ENCODE measurements at regions not wholly inside any gene's neighbourhood (a gene's known extent, or its start where the extent isn't known, plus 50 kb on each side); places are given as distances from the start of the nearest gene placed in this dataset.

DNA sequence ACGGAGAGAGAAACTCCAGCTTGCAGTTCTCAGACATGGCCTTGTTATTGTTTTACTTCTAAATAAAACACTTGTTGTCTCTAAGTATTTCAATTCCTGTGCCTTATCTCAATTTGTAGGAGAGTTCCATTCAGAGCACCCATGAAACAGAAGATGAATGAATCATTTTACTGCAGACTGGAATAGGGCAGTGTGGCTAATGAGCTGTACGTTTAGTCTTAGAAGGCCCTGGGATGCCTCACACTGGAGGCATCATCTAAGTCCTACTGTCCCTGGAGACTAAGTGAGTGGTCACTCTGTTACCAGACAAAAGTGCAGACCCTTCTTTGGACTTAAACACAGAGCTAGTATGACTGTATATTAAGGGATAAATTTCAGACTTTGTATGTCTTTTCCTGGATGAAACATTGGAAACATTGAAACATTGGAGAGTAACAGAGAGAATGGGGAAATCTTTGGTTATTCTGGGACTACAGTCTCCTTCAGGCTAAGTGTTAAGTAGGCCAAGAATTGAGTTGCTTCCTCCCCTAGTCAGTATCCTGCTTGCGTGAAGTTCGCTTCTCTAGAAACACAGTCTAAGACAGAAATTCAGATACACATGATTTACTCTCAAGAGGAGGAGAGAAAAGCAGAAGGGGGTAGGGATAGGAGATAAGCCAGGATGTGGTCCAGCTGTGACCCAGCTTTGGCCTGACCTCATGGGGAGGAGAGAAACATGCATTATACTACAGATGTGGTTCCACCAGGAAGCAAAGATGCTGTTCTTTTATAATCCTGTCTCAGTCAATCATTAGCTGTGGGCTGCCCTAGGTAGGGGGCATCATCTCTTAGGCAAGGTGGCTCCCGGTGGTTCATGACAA, 167.4 kb upstream of the BMP2 start:
- H3K4me1 ChIP-seq (ENCODE audit: insufficient read depth, low read length): peaks cover 5% of the 10 kb centered on the region
- H3K4me3 ChIP-seq (ENCODE audit: insufficient read depth, low read depth, low read length): no peak overlapping the region
- H3K9me3 ChIP-seq (ENCODE audit: insufficient read depth, low read depth, low read length): no peaks in the 10 kb centered on the region
- H3K27ac Mint-ChIP-seq (ENCODE audit: unreplicated experiment): peak overlapping the region; percentile 5
- no peaks in the 10 kb centered on the region for H3K79me2 ChIP-seq (ENCODE audit: insufficient read depth, low read length)
- no peak overlapping the region for H2AFZ ChIP-seq (ENCODE audit: low read depth, low read length)
- H3K4me2 ChIP-seq (ENCODE audit: low read length): no peak overlapping the region
- H3K36me3 Mint-ChIP-seq (ENCODE audit: low read depth, unreplicated experiment): peaks cover 2% of the 10 kb centered on the region
- no peaks in the 10 kb centered on the region for H4K20me1 ChIP-seq (ENCODE audit: insufficient read depth, low read length)
- no peak overlapping the region for H3K4me3 Mint-ChIP-seq (ENCODE audit: unreplicated experiment)
- H3K9me3 Mint-ChIP-seq (ENCODE audit: unreplicated experiment): no peaks in the 10 kb centered on the region
- H3K9ac ChIP-seq (ENCODE audit: low read length): no peak overlapping the region
- DNase-seq (ENCODE audit: low read depth) (peak; percentile 44), FAIRE-seq (no peak)
- peaks cover 5% of the 10 kb centered on the region for H3K4me1 Mint-ChIP-seq (ENCODE audit: low read depth, unreplicated experiment)
- no peaks in the 10 kb centered on the region for H3K36me3 ChIP-seq (ENCODE audit: insufficient read depth, low read length)
- no peaks in the 10 kb centered on the region for H3K27me3 Mint-ChIP-seq (ENCODE audit: low read depth, unreplicated experiment)
- TF ChIP-seq EZH2 (IDR thresholded peaks at IDR 0.05; ENCODE audit: insufficient read depth, low read length): no peak
- TF ChIP-seq, protein P1, sequence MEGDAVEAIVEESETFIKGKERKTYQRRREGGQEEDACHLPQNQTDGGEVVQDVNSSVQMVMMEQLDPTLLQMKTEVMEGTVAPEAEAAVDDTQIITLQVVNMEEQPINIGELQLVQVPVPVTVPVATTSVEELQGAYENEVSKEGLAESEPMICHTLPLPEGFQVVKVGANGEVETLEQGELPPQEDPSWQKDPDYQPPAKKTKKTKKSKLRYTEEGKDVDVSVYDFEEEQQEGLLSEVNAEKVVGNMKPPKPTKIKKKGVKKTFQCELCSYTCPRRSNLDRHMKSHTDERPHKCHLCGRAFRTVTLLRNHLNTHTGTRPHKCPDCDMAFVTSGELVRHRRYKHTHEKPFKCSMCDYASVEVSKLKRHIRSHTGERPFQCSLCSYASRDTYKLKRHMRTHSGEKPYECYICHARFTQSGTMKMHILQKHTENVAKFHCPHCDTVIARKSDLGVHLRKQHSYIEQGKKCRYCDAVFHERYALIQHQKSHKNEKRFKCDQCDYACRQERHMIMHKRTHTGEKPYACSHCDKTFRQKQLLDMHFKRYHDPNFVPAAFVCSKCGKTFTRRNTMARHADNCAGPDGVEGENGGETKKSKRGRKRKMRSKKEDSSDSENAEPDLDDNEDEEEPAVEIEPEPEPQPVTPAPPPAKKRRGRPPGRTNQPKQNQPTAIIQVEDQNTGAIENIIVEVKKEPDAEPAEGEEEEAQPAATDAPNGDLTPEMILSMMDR (IDR thresholded peaks at IDR 0.05; ENCODE audit: insufficient read depth, low read depth, low read length): no peak
- no peak overlapping the region for H3K27ac ChIP-seq (ENCODE audit: low read depth, low read length)
- no peaks in the 10 kb centered on the region for H3K27me3 ChIP-seq (ENCODE audit: insufficient read depth, low read length)

- Histone ChIP-seq H3K79me2 (ENCODE audit: insufficient read depth, low read length) (no peaks in the 10 kb centered on the region), H3K4me3 (ENCODE audit: insufficient read depth, low read depth, low read length) (no peak overlapping the region), H3K36me3 (ENCODE audit: insufficient read depth, low read length) (no peaks in the 10 kb centered on the region), H3K4me1 (ENCODE audit: insufficient read depth, low read length) (peaks cover 19% of the 10 kb centered on the region), H2AFZ (ENCODE audit: low read depth, low read length) (peak overlapping the region; percentile 0), H3K9ac (ENCODE audit: low read length) (no peak overlapping the region), H3K4me2 (ENCODE audit: low read length) (peak overlapping the region; percentile 27), H3K27ac (ENCODE audit: low read depth, low read length) (no peak overlapping the region), H4K20me1 (ENCODE audit: insufficient read depth, low read length) (no peaks in the 10 kb centered on the region), H3K9me3 (ENCODE audit: insufficient read depth, low read depth, low read length) (no peaks in the 10 kb centered on the region), H3K27me3 (ENCODE audit: insufficient read depth, low read length) (no peaks in the 10 kb centered on the region)
- Mint-ChIP-seq H3K27ac (ENCODE audit: unreplicated experiment) (no peak overlapping the region), H3K4me1 (ENCODE audit: low read depth, unreplicated experiment) (peaks cover 17% of the 10 kb centered on the region), H3K27me3 (ENCODE audit: low read depth, unreplicated experiment) (no peaks in the 10 kb centered on the region), H3K9me3 (ENCODE audit: unreplicated experiment) (no peaks in the 10 kb centered on the region), H3K36me3 (ENCODE audit: low read depth, unreplicated experiment) (peaks cover 2% of the 10 kb centered on the region), H3K4me3 (ENCODE audit: unreplicated experiment) (no peak overlapping the region)
- TF ChIP-seq EZH2 (IDR thresholded peaks at IDR 0.05; ENCODE audit: insufficient read depth, low read length): no peak
- TF ChIP-seq, protein P1 (IDR thresholded peaks at IDR 0.05; ENCODE audit: insufficient read depth, low read depth, low read length): no peak
- FAIRE-seq (no peak), DNase-seq (ENCODE audit: low read depth) (peak; percentile 96)
These were observed 171.8 kb upstream of the BMP2 start for GRCh38 chr20:6595704-6596103.

All from astrocyte (in vitro differentiated cells and primary cell).